Brain microvascular endothelial cell (primary cell): ENCODE measurements at regions not wholly inside any gene's neighbourhood (a gene's known extent, or its start where the extent isn't known, plus 50 kb on each side); places are given as distances from the start of the nearest gene placed in this dataset.

Experiments
- DNase-seq: peaks from one replicate; pipeline ENCODE4 v3.0.0-alpha.2; 2020
- H3K27ac ChIP-seq: fragments of 250-450 bp; sonication (Bioruptor Pico); 2 replicates; pipeline ENCODE4 v1.5.1; 2020; ENCODE audit warnings: mild to moderate bottlenecking, moderate library complexity
- H3K27me3 ChIP-seq: fragments of 250-450 bp; sonication (Bioruptor Pico); replicated peaks from 2 replicates; pipeline ENCODE4 v1.5.1; 2020; ENCODE audit warnings: mild to moderate bottlenecking
- H3K36me3 ChIP-seq: fragments of 250-450 bp; sonication (Bioruptor Pico); replicated peaks from 2 replicates; pipeline ENCODE4 v1.5.1; 2020; ENCODE audit warnings: mild to moderate bottlenecking
- H3K4me3 ChIP-seq: 2 replicates; pipeline ENCODE4 v1.5.1; 2011; ENCODE audit warnings: low read depth, mild to moderate bottlenecking, control low read depth, low read length, moderate library complexity
- CTCF ChIP-seq: IDR thresholded peaks from 2 replicates; pipeline ENCODE4 v1.5.1; 2011; ENCODE audit warnings: low read depth, mild to moderate bottlenecking, moderate library complexity, low read length, control low read depth, inconsistent platforms; ENCODE audit errors: missing control alignments
- in situ Hi-C: cut with HindIII; loops from 2 replicates; pipeline ENCODE4 v1.10.0; 2017; ENCODE audit warnings: low sequenced_read_pairs, low pct_ligation_motif_present

GRCh38 chr1:5488448-5488847, 503.8 kb downstream of the NPHP4 start:
- Histone ChIP-seq H3K27ac (no peak overlapping the region), H3K36me3 (no peaks in the 10 kb centered on the region), H3K4me3 (no peak overlapping the region), H3K27me3 (no peaks in the 10 kb centered on the region)
- no peak for TF ChIP-seq CTCF
- in situ Hi-C loops: no loop called here
- DNase-seq: no peak

- Histone ChIP-seq H3K27me3 (no peaks in the 10 kb centered on the region), H3K4me3 (no peak overlapping the region), H3K36me3 (no peaks in the 10 kb centered on the region), H3K27ac (no peak overlapping the region)
- TF ChIP-seq CTCF: no peak
- no peak for DNase-seq
- in situ Hi-C loops: no loop called here
Measured at GRCh38 chr1:5485968-5486696, 506.1 kb downstream of the NPHP4 start.

GRCh38 chr1:5485436-5485835, 506.8 kb downstream of the NPHP4 start:
- no peaks in the 10 kb centered on the region for H3K36me3 ChIP-seq
- no peaks in the 10 kb centered on the region for H3K27me3 ChIP-seq
- no peak for DNase-seq
- H3K4me3 ChIP-seq: no peak overlapping the region
- no peak overlapping the region for H3K27ac ChIP-seq
- in situ Hi-C loops: no loop called here
- no peak for TF ChIP-seq CTCF

GRCh38 chr1:5484451-5485165, 507.6 kb downstream of the NPHP4 start:
- in situ Hi-C loops: no loop called here
- no peak for DNase-seq
- no peak for TF ChIP-seq CTCF
- Histone ChIP-seq H3K36me3 (no peaks in the 10 kb centered on the region), H3K27me3 (no peaks in the 10 kb centered on the region), H3K27ac (no peak overlapping the region), H3K4me3 (no peak overlapping the region)

- Histone ChIP-seq H3K4me3 (no peak overlapping the region), H3K27ac (no peak overlapping the region), H3K36me3 (no peaks in the 10 kb centered on the region), H3K27me3 (no peaks in the 10 kb centered on the region)
- in situ Hi-C loops: no loop called here
- no peak for TF ChIP-seq CTCF
- DNase-seq: no peak
Measured at GRCh38 chr1:5481889-5482288, 510.3 kb downstream of the NPHP4 start.

- no peak overlapping the region for H3K27ac ChIP-seq
- in situ Hi-C loops: no loop called here
Measured at GRCh38 chr1:5480906-5481305, 511.3 kb downstream of the NPHP4 start.

More at GRCh38 chr1:5480906-5481305, 511.3 kb downstream of the NPHP4 start:
- no peak overlapping the region for H3K4me3 ChIP-seq
- no peak for DNase-seq
- no peaks in the 10 kb centered on the region for H3K36me3 ChIP-seq
- no peak for TF ChIP-seq CTCF
- no peaks in the 10 kb centered on the region for H3K27me3 ChIP-seq
